NCI-H748 (cell line): ENCODE measurements at regions not wholly inside any gene's neighbourhood (a gene's known extent, or its start where the extent isn't known, plus 50 kb on each side); places are given as distances from the start of the nearest gene placed in this dataset.
"Not testable (repeated sequence)": the region's sequence is repeated elsewhere in the genome, so short reads cannot be mapped to it uniquely, and the experiment has no call there.

Experiments used
- DNase-seq: peaks from one replicate; lab custom pipeline; 2025; ENCODE audit not compliant: unreplicated experiment; lab: John Stamatoyannopoulos, UW

GRCh38 chr20:6715401-6715941 is 52.0 kb upstream of the BMP2 start:
- DNase-seq, result no peak

GRCh38 chr20:6714279-6714711 is 53.2 kb upstream of the BMP2 start:
- DNase-seq, result peak; percentile 44

- DNase-seq, result no peak
Measured at GRCh38 chr20:6711951-6712649, 55.4 kb upstream of the BMP2 start.

DNA sequence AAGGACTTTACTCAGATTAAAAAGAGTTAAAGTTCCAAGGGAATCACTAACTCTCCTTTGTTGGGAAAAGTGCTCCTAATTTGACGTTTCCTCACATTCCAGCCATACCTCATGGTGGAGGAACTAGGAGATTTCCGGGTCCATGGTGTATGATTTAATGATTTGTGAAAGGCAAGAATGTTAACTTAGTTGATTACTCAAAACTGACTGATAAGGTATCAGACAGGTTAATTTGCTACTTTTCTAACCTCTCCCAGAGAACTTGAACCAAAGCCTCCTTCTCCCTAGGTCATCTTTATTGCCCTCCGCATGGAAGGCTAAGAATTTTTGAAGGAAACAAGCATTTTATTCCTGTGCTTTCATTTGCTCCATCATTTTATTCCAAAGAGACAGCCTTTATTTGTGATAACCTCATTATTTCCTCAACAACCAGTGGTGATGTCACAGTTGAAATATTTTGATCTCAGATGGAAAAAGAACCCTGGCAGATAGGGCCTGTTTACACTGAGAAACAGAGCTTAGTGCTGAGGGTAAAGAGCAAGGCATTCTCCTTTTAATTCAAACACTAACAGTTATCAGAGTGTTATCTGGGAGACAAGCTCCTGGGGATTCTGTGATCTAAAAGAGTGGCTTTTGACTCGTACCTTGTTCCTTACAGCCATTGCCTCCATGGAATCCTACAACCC is 57.4 kb upstream of the BMP2 start:
- no peak for DNase-seq

GRCh38 chr20:6708010-6708409 is 59.5 kb upstream of the BMP2 start:
- DNase-seq, result no peak

GRCh38 chr20:6707321-6707831 is 60.1 kb upstream of the BMP2 start:
- DNase-seq, result no peak

DNA sequence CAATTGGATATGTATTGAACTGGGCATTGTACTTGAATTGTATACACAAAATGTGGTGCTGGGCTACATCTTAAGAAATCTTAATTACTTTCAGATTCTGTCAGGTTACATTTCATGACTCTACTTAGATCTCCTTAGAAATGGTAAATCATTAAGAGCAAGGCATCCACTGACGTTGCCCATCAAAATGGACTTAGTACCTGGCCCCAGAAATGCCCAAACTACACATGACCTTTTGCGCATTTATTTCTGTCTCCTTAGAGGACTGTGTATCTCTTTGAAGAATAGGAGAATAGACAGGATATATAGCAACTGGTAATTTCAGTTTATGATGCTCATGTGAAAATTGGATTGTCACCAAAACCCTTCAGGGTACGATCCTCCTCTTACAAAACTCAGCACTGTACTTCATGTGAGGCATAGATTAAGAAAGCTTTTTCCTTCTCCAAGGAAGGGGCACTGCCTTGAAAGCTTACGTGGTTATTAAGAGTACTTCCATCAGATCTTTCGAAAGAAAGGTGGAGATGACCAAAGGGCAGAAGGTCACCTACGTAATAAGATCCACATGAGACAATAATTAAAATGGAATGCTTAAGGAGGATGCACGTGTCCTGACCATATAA is 61.4 kb upstream of the BMP2 start:
- DNase-seq, result no peak

DNA sequence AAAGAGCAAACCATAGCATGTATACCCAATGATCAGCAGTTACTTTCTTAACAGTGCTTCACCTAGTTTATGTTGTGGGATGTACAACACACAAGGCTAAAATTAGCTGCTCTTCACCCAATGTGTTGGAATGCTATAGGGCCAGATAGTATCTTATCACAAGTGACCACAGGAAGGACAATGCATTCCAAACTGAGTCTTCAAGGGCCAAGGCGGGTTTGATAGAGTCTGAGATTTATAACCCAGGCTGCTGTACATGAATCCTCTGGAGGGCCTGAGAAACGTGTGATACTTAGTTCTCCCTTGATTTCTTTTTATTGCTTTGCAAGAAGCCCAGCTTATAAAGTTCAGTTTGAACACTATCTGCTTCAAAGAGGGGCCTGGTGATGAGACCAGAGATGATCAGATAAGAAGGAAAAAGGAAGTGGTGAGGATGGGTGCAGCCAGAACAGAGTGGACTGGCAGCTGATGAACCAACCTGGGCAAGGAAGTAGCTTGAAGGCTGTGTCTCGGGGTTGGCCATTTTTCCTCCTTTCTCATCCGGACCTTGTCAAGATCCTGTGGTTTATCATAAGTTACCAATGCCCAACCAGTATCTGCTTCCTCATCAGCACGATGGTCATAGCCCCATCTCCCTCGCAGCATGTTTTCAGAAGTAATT is 62.2 kb upstream of the BMP2 start:
- DNase-seq, result no peak

DNA sequence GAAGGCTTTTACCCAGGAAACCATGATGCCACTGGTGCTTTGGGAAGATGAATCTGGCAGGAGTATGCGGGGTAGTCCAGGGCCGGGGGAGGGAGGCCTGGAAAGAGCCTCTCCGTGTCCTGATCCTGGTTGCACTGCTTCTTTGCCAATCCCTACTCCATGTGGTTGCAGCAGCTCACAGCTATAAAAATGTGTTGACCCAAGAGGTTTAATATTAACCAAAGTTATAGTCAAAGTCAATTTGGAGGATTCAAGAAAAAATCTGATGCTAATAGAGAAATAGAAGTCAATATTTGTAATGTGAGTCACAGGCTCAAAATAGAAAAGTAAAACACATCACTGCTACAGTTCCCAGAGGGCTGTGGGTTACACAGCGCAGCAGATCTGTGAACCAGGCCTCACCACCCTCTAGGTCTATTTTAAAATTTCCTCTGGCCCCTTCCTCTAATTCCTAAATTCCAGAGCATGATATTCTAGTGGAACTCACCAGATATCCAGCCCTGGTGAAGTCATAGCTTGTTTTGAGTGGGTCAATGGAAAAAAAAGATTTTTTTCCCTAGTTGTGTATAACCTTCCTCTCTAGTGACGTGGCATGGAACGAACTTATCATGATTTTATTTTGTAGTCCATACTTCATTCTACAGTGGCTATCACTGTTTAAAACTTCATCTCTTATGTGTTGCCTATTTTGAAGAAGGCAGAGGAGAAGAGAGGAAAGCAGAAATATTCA is 63.2 kb upstream of the BMP2 start:
- DNase-seq, result no peak

DNA sequence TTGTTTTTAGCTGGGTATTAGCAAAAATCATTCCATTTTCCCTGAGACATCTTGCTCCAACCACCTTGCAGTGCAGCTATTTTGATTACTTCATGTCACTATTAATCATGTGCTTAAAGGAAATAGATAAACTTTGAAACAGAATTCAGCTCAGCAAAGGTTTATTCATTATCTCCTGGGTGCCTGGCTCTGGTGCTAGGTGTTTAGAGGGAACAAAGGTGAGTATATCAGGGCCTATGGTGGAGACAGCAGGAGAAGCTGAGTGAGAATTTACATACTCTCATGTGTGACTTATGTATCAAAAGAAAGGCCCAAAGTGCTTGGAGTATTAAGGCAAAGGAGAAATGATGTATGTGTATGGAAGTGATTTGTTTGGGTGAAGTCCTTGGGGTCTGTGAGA is 63.8 kb upstream of the BMP2 start:
- no peak for DNase-seq

GRCh38 chr20:6703047-6703446 is 64.4 kb upstream of the BMP2 start:
- no peak for DNase-seq

GRCh38 chr20:6702144-6702543 is 65.3 kb upstream of the BMP2 start:
- DNase-seq, result no peak

DNA sequence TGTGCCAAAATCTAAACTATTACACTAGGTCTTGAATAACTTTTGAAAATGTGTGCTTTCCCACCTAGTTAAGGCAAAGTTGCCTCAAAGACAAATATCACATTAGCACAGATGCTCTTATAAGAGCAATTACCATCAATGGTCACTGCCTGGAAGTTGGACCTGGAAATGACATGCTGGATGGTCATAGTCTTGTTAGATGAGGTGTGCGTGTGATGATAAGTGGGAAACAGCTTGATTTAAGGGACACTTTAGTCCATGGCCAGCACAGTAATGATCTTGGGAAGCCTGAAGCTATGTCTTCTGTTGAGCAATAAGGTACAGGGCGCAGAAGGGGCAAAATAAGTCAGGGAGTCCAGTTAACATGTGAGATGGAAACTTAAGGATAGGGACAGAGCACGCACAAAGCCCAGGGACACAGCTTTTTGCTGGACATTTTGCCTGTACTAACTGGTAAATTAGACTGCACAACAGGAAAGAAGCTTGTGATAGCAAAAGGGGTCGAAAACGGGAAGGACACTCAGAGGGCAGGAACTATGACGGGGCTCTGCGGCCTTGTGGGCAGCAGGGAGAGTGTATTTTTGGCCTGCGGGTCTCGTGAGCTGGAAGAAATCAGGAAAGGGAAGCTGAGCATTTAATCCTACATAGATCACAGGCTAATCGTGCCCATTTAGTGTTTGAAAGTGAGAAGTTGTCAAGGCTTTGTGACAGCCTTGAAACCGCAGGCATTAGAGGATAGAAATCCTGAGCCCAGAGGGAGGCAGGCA is 66.7 kb upstream of the BMP2 start:
- no peak for DNase-seq

DNA sequence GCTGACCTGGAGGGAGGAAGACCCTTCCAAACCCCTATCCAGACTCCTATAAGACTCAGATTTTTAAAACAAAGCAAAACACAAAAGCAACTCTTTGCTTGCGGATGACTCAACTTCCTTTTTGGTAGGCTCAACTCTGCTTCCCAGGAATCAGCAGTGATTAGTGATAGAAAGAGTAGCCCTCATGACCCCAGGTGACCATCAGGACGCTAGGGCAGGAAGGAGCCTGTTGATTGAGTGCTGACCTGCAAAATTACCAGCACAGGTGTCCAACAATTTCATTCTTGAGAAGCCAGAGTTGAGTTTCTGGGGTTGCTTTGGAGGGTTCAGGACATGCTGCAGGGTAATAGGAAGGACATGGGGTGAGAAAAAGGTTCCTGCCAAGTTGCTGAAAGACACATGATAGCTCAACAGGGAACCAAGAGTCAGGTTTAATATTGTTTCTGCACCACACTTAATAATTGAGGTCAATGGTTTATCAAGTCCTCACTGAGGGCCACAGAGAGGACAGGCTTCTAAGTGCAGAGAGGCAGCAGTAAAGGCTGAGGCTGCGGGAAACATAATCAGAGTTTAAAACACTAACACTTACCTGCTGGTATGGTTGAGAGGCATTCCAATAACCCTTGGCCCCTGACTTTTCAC is 67.4 kb upstream of the BMP2 start:
- no peak for DNase-seq

GRCh38 chr20:6698723-6699122 is 68.8 kb upstream of the BMP2 start:
- no peak for DNase-seq

- no peak for DNase-seq
Measured at GRCh38 chr20:6698056-6698455, 69.4 kb upstream of the BMP2 start.

DNA sequence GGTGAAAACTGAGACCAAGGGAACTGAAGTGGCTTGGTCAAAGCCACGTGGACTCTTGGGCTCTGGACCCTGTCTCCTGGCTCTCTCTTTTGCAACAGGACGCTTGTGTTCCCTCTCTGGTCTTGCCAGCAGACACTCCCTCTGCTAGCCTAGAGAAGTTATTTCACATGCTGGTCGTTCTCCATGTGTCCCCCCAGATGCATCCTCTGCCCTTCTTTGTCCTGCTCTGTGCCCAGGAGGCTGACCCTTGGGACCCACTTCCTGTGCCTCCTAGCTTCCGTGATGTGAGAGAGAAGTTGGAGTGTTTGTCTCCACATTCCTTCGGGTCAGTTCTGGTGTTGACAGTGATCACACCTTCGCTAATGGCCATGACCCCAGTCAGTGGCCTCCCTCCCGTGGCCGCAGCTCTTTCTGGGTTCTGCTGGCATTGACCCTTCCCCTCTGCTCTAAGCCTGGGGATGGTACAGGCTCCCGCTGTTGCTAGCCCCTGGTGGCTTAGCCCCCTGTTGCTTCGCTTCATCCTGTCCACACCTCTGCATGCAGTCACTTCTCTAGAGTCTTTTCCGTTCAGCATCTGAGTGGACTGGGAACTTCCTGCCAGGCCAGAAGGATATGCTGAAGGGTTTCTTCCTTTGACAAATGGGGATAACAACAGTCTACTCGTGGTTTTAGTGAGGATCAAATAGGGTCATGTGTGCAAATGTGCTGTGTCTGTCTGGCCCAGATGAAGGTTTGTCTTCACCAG is 70.1 kb upstream of the BMP2 start:
- no peak for DNase-seq

GRCh38 chr20:6696001-6696400 is 71.5 kb upstream of the BMP2 start:
- no peak for DNase-seq

DNA sequence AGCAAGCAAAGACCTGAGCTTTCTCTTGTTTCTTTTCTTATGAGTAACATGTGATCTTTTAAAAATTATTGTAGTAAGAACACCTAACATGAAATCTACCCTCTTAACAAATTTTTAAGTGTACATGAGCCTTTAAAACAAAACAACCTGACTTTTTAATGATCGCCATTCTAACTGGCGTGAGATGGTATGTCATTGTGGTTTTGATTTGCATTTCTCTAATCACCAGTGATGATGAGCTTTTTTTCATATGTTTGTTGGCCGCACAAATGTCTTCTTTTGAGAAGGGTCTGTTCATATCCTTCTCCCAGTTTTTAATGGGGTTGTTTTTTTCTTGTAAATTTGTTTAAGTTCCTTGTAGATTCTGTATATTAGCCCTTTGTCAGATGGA is 73.7 kb upstream of the BMP2 start:
- DNase-seq, result not testable (repeated sequence)
